ENCODE measurements at regions not wholly inside any gene's neighbourhood (a gene's known extent, or its start where the extent isn't known, plus 50 kb on each side); places are given as distances from the start of the nearest gene placed in this dataset.
A peak's percentile ranks its signal among the peaks of the same experiment; 100 is the strongest.

GRCh38 chr6:113664909-113665308 is 192.2 kb upstream of the MARCKS start:
- intact Hi-C loops (cut with DNase I): no loop called here
- 89% methylated on average over 2 of the region's 2 CpGs for WGBS
- H3K4me3 ChIP-seq: no peak overlapping the region

GRCh38 chr6:113668641-113669408 is 188.3 kb upstream of the MARCKS start:
- no peak overlapping the region for H3K27ac ChIP-seq (replicated peaks in 1 of 4)
- 60% methylated on average over 1 of the region's 1 CpG for WGBS

More at GRCh38 chr6:113664909-113665308, 192.2 kb upstream of the MARCKS start:
- no peak for TF ChIP-seq EP300 (IDR thresholded peaks at IDR 0.05)
- TF ChIP-seq POLR2A (IDR thresholded peaks at IDR 0.05; ENCODE audit: low read depth): no peak
- no peak for TF ChIP-seq CTCF (IDR thresholded peaks at IDR 0.05)
- TF ChIP-seq POLR2AphosphoS5 (IDR thresholded peaks at IDR 0.05): no peak
- no peaks in the 10 kb centered on the region for H3K9me3 ChIP-seq
- H3K36me3 ChIP-seq: no peaks in the 10 kb centered on the region
- no peak overlapping the region for H3K27ac ChIP-seq (replicated peaks in 1 of 4)
- H3K27me3 ChIP-seq: no peaks in the 10 kb centered on the region
- peaks cover 4 to 12% (median 10%) of the 10 kb centered on the region in 4 donors for H3K4me1 ChIP-seq
- DNase-seq (ENCODE audit: extremely low spot score): no peak

GRCh38 chr6:113669606-113670005 is 187.5 kb upstream of the MARCKS start:
- Histone ChIP-seq H3K36me3 (no peaks in the 10 kb centered on the region), H3K4me1 (peaks cover 9 to 25% (median 19%) of the 10 kb centered on the region in 4 donors), H3K27me3 (no peaks in the 10 kb centered on the region), H3K9me3 (no peaks in the 10 kb centered on the region), H3K4me3 (no peak overlapping the region), H3K27ac (replicated peaks in 1 of 4) (peak overlapping the region in 1 of 4 donors; percentile 19)
- intact Hi-C loops (cut with DNase I): no loop called here
- DNase-seq (ENCODE audit: extremely low spot score): no peak
- TF ChIP-seq EP300 (IDR thresholded peaks at IDR 0.05): no peak
- no peak for TF ChIP-seq CTCF (IDR thresholded peaks at IDR 0.05)
- no peak for TF ChIP-seq POLR2A (IDR thresholded peaks at IDR 0.05; ENCODE audit: low read depth)
- no peak for TF ChIP-seq POLR2AphosphoS5 (IDR thresholded peaks at IDR 0.05)
- WGBS: 77% methylated on average over 1 of the region's 2 CpGs

More at GRCh38 chr6:113668641-113669408, 188.3 kb upstream of the MARCKS start:
- Histone ChIP-seq H3K9me3 (no peaks in the 10 kb centered on the region), H3K4me3 (no peak overlapping the region), H3K4me1 (peaks cover 9 to 25% (median 19%) of the 10 kb centered on the region in 4 donors), H3K36me3 (no peaks in the 10 kb centered on the region), H3K27me3 (no peaks in the 10 kb centered on the region)
- no peak for TF ChIP-seq EP300 (IDR thresholded peaks at IDR 0.05)
- TF ChIP-seq CTCF (IDR thresholded peaks at IDR 0.05): no peak
- no peak for TF ChIP-seq POLR2A (IDR thresholded peaks at IDR 0.05; ENCODE audit: low read depth)
- no peak for TF ChIP-seq POLR2AphosphoS5 (IDR thresholded peaks at IDR 0.05)
- no peak for DNase-seq (ENCODE audit: extremely low spot score)
- intact Hi-C loops (cut with DNase I): no loop called here

GRCh38 chr6:113671421-113671820 is 185.7 kb upstream of the MARCKS start:
- intact Hi-C loops (cut with DNase I): no loop called here
- DNase-seq (ENCODE audit: extremely low spot score): no peak
- peaks cover 9 to 25% (median 19%) of the 10 kb centered on the region in 4 donors for H3K4me1 ChIP-seq
- H3K9me3 ChIP-seq: no peaks in the 10 kb centered on the region
- no peaks in the 10 kb centered on the region for H3K27me3 ChIP-seq
- 25% methylated on average over 1 of the region's 1 CpG for WGBS
- H3K4me3 ChIP-seq: no peak overlapping the region
- TF ChIP-seq POLR2A (IDR thresholded peaks at IDR 0.05; ENCODE audit: low read depth) (no peak), EP300 (IDR thresholded peaks at IDR 0.05) (no peak), POLR2AphosphoS5 (IDR thresholded peaks at IDR 0.05) (no peak), CTCF (IDR thresholded peaks at IDR 0.05) (no peak)
- no peak overlapping the region for H3K27ac ChIP-seq (replicated peaks in 1 of 4)
- no peaks in the 10 kb centered on the region for H3K36me3 ChIP-seq
